ENCODE measurements at regions not wholly inside any gene's neighbourhood (a gene's known extent, or its start where the extent isn't known, plus 50 kb on each side); places are given as distances from the start of the nearest gene placed in this dataset.

- intact Hi-C loops (cut with DNase I) = no loop called here
- TF ChIP-seq CTCF (IDR thresholded peaks at IDR 0.05) = no peak
- peaks cover 0 to 9% of the 10 kb centered on the region in 2 donors for H3K9me3 ChIP-seq
- no peaks in the 10 kb centered on the region for H3K36me3 ChIP-seq
- DNase-seq (ENCODE audit: low spot score in 2 of 2) = no peak
- no peak overlapping the region for H3K4me3 ChIP-seq
- H3K27ac ChIP-seq = no peak overlapping the region
- no peaks in the 10 kb centered on the region for H3K27me3 ChIP-seq
- no peaks in the 10 kb centered on the region for H3K4me1 ChIP-seq
Measured at GRCh38 chr4:54414545-54414944, 185.5 kb downstream of the PDGFRA start.

GRCh38 chr4:54417476-54417875 is 188.4 kb downstream of the PDGFRA start:
- no peaks in the 10 kb centered on the region for H3K36me3 ChIP-seq
- H3K9me3 ChIP-seq = peaks cover 0 to 9% of the 10 kb centered on the region in 2 donors
- intact Hi-C loops (cut with DNase I) = no loop called here
- DNase-seq (ENCODE audit: low spot score in 2 of 2) = no peak
- no peak for TF ChIP-seq CTCF (IDR thresholded peaks at IDR 0.05)
- H3K4me1 ChIP-seq = no peaks in the 10 kb centered on the region
- no peak overlapping the region for H3K4me3 ChIP-seq
- H3K27ac ChIP-seq = no peak overlapping the region
- no peaks in the 10 kb centered on the region for H3K27me3 ChIP-seq

GRCh38 chr4:54418468-54418867 is 189.4 kb downstream of the PDGFRA start:
- Histone ChIP-seq H3K27ac (no peak overlapping the region), H3K27me3 (no peaks in the 10 kb centered on the region), H3K4me3 (no peak overlapping the region), H3K4me1 (no peaks in the 10 kb centered on the region), H3K9me3 (peaks cover 0 to 9% of the 10 kb centered on the region in 2 donors), H3K36me3 (no peaks in the 10 kb centered on the region)
- intact Hi-C loops (cut with DNase I) = no loop called here
- DNase-seq (ENCODE audit: low spot score in 2 of 2) = no peak
- no peak for TF ChIP-seq CTCF (IDR thresholded peaks at IDR 0.05)

GRCh38 chr4:54423066-54423465 is 194.0 kb downstream of the PDGFRA start:
- no peak overlapping the region for H3K4me3 ChIP-seq
- H3K27ac ChIP-seq = no peak overlapping the region
- no peaks in the 10 kb centered on the region for H3K36me3 ChIP-seq
- no peak for TF ChIP-seq CTCF (IDR thresholded peaks at IDR 0.05)
- intact Hi-C loops (cut with DNase I) = no loop called here
- H3K4me1 ChIP-seq = no peaks in the 10 kb centered on the region
- H3K27me3 ChIP-seq = no peaks in the 10 kb centered on the region
- H3K9me3 ChIP-seq = no peaks in the 10 kb centered on the region
- no peak for DNase-seq (ENCODE audit: low spot score in 2 of 2)

GRCh38 chr4:54427826-54428225 is 198.7 kb downstream of the PDGFRA start:
- no peaks in the 10 kb centered on the region for H3K9me3 ChIP-seq
- TF ChIP-seq CTCF (IDR thresholded peaks at IDR 0.05) = no peak
- H3K4me1 ChIP-seq = no peaks in the 10 kb centered on the region
- DNase-seq (ENCODE audit: low spot score in 2 of 2) = no peak
- H3K27me3 ChIP-seq = no peaks in the 10 kb centered on the region
- H3K36me3 ChIP-seq = no peaks in the 10 kb centered on the region
- intact Hi-C loops (cut with DNase I) = no loop called here
- no peak overlapping the region for H3K4me3 ChIP-seq
- no peak overlapping the region for H3K27ac ChIP-seq

GRCh38 chr4:54428940-54429339 is 199.8 kb downstream of the PDGFRA start:
- H3K4me3 ChIP-seq = no peak overlapping the region
- TF ChIP-seq CTCF (IDR thresholded peaks at IDR 0.05) = no peak
- H3K9me3 ChIP-seq = no peaks in the 10 kb centered on the region
- DNase-seq (ENCODE audit: low spot score in 2 of 2) = no peak
- H3K27me3 ChIP-seq = no peaks in the 10 kb centered on the region
- no peak overlapping the region for H3K27ac ChIP-seq
- intact Hi-C loops (cut with DNase I) = no loop called here
- H3K4me1 ChIP-seq = no peaks in the 10 kb centered on the region
- H3K36me3 ChIP-seq = no peaks in the 10 kb centered on the region
